ELF-1 (cell line): ENCODE measurements at regions not wholly inside any gene's neighbourhood (a gene's known extent, or its start where the extent isn't known, plus 50 kb on each side); places are given as distances from the start of the nearest gene placed in this dataset.
"Not testable (repeated sequence)": the region's sequence is repeated elsewhere in the genome, so short reads cannot be mapped to it uniquely, and the experiment has no call there.

ENCODE experiments used
- DNase-seq: peaks from one replicate; pipeline ENCODE4 v3.0.0-alpha.2; 2016; ENCODE audit warnings: low read depth, low spot score

DNA sequence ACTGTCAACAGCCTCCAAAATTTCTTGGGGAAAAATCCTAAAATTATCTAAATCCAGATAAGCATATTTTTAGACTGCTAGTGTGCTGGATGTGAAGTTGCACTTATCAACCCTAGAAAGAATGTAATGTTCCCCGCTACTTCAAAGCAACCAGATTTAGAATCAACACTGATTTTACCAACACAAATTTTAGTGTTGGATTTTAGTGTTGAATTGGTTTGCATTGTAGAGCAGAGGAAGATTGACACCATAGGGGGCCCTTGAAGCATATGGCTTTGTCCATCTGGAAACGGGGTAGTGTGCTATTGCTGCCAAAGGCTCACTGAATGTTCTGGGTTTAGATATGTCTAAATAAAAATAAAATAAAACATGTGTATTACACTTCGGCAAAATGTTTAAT, 126.3 kb upstream of the EMCN start:
- DNase-seq, result no peak

DNA sequence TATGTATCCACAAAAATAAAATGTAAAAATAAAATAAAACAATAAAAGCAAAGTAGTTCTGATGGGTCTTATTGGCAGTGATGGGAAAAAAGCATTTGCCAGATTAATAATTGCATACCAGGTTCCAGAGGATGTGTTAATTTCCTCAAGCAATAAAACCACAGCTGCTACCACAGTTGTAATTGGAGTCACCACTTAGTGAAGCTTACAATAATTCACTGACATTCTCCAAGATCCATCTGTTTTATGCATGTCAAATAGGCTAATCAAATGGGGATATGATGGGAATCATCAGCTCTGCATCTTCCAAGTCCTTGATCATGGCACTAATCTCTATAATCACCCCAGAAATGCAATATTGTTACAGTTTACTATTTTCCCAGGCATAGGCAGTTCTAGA, 123.5 kb upstream of the EMCN start:
- DNase-seq, result no peak

DNA sequence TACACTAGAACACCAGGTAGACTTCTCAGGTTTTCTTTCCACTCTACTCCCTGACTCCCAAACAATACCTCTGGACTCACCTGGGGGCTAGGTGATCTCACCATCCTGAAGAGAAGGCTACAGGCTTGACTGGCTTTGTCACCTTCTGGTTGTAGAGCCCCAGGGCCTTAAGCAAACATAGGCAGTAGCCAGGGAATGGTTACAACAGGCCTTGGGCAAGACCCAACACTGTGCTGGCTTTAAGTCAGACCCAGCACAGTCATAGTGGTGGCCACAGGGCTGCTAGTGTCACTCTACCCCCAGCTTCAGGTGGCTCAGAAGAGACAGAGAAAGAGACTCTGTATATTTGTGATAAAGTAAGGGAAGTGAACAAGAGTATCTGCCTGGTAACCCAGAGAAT, 118.1 kb upstream of the EMCN start:
- peak; percentile 3 for DNase-seq

DNA sequence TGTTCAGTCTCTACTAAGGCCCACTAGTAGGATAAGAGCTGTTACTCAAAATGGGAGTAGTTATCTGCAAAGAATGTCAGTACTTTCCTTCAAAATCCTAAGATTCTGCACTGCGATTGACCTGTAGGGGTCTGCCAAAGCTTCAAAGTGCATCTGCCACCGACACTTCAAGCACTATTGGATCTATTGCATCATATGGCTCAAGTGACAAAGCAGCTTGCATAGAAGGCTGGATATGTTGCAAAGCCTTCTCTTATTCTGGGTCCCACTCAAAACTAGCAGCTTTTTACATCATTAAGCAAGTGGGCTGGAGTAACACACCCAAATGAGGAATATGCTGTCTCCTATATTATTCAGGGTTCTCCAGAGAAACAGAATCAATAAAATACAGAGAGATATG, 115.4 kb upstream of the EMCN start:
- no peak for DNase-seq

DNA sequence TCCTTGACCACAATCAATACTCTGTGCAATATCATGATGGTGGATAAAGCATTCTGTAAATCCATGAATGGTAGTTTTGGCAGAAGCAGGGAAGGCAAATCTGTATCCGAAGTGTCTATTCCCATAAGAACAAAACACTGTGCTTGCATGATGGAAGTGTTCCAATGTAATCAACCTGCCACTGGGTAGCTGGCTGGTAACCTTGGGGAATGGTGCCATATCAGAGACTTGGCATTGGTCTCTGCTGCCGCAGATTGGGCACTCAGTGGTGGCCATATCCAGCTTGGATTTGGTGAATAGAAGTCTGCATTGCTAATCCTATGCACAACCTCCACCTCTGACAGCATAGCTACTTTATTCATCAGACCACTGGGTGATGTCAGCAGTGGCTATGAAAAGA, 114.3 kb upstream of the EMCN start:
- DNase-seq, result no peak

DNA sequence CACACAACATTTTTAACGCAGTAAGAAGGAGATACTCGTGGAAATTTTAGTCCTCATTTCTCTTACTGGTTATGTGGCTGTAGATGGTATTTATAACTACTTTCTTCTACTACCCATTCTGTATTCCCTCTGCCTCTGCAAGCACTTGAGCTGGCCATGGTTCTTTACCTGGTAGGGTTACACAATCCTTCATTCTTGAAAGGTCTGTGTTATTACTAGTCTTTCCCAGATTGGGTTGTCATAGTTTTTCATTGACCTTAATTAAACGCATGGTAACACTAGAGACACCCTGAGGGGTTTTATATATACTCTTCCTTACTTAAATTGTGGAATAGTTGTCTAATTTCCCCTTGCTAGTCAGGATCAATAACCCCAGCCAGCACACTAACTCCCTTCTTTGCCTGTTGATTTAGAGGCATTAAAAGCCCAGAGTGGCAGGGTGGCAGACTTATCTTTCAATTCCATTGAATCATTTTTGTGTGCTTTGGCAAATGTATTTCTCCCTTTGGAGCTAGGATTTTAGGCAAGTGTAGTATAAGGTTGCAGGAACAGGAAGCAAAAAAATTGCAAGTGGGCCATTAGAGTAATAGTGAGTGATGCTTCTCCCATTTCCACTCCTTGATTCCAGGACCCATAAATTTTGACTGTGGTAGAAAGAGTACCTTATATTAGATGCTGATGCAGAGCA, 113.6 kb upstream of the EMCN start:
- no peak for DNase-seq

DNA sequence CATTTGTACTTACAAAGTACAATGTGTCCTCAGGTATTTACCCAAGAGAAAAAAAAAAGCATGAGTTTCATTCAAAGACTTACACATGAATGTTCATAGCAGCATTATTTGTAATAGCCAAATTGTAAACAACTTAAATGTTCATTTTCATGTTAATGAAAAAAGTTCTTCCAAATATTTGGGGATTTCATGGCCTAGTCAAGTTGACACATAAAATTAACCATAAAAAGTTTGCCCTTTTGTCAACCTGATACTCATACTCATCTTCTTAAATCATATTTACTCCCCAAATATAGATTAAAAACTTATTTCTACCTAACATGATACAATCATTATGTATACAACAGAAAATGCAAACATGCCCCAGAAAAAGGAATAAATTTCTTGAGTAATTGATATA, 112.5 kb upstream of the EMCN start:
- no peak for DNase-seq

DNA sequence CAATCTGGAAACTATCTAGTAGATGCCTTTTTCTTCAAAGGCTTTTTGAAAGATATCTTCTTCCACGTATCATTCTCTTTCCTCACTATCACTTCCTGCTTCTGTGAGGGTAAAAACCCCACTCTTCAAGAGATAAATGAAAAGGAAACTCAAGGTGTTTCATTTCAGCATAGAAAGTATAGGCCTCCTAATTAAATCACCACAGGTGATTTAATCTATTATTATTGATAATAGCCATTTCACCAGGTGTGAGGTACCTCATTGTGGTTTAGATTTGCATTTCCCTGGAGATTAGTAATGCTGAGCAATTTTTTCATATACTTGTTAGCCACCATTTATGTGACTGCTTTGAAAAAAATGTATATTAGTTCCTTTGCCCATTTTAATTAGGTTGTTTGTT, 92.0 kb upstream of the EMCN start:
- DNase-seq, result no peak

DNA sequence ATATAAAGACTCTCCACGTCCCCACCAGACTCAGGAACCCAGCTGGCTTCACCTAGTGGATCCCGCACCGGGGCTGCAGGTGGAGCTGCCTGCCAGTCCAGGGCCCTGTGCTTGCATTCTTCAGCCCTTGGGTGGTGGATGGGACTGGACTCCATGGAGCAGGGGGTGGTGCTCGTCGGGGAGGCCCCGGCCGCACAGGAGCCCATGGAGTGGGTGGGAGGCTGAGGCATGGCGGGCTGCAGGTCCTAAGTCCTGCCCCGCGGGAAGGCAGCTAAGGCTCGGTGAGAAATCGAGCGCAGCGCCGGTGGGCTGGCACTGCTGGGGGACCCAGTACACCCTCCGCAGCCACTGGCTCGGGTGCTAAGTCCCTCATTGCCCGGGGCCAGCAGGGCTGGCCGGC, 90.8 kb upstream of the EMCN start:
- not testable (repeated sequence) for DNase-seq

DNA sequence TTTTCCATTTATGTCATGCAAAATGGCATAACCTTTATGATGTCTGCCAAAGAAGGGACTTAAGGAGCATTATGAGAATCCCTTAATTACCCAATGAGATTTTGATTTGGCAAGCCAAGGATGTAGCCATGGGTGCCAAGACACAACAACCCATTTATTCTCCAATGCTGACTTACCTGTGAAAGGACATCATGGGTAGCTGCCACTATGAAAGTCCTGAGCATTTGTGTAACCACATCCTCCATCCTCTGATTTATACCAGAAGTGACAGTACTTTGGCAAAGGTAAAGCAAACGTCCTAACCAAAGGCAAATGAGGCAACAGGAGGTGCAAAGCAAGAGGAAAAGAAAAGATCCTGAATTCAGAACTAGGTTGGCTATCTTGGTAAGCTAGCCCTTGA, 87.3 kb upstream of the EMCN start:
- DNase-seq, result no peak

DNA sequence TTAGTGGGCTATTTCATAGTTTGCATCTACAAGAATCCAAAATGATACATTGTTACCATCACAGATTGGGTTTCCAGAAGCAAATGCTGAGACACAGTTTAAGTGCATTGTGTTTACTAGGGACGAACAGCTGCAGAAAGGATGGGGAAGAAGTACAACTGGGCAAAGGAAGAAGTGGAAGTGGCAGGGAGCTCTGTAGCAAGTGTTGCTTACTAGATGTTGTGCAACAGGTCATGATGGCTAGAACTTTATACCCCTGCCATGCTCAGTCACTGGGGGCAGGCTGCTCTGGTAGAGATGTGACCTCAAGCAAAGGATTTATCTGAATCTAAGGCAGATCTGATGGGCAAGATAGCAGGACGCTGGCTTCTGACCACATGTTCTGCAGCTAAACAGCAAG, 76.1 kb upstream of the EMCN start:
- no peak for DNase-seq

DNA sequence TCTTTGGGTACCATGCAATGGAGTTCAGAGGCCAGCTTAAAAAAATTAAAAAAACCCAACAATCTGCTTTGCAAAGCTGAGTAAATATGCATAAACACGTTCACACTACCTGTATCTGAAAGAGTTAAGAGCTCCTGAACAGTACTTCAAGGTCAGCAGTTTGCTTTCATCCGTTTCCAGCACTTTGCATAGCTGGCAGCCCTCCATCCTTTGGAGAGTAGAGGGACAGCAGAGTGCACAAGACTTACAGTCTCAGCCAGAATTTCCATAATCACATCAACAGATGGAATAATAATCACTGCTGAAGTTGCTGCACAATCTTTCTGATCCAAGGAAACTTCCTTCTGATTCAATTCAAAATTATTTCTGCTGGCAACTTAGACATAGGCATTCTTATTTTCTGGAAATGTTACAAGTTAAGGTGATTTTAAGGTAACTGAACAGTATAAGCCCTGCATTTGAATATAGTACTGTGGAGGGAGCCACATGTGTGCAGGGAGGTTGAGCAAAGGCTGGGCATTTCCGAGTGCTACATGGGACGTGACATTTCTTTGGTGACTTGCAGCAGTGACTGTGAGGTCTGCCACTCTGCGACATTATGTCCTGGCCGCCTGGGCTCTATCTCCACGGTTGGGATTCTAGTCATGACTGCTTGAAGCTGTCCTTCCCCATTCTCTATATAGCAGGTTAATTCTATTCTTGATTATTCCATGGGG, 73.5 kb upstream of the EMCN start:
- no peak for DNase-seq

DNA sequence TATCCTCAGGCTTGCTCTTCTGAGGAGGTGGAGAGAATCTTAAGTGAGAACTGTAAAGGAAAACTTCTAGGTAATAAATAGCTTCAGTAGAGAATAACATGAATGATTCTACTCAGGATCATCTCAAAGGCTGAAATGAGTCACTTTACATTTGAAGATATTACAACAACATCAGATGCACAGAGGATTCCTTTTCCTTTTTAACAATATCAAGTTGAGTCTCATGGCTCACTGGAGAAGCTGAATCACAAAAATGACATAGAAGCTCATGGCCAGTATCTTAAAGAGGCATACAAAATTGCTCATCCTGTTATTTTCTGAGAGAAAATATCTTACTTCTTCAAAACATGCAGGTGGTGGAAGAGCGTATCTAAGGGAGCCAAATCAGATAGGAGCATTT, 72.5 kb upstream of the EMCN start:
- DNase-seq, result no peak

DNA sequence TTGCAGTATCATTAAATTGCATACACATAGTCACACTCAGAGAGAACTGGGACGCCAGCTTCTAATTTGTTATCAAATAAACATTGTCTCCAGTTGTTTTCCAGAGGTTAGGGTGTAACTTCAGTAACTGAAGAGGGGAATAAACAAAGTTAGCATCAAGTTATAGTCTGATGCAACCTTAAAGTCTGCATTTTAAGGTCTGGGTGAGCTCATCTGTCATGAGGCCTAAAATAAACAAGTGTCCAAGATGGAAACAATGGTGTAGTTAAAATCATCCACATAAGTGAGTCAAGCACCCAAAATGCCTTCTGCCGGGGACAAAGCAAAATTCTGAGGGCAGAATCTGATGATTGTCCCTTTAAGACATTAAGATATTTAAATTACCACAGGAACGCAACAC, 70.3 kb upstream of the EMCN start:
- DNase-seq, result no peak

DNA sequence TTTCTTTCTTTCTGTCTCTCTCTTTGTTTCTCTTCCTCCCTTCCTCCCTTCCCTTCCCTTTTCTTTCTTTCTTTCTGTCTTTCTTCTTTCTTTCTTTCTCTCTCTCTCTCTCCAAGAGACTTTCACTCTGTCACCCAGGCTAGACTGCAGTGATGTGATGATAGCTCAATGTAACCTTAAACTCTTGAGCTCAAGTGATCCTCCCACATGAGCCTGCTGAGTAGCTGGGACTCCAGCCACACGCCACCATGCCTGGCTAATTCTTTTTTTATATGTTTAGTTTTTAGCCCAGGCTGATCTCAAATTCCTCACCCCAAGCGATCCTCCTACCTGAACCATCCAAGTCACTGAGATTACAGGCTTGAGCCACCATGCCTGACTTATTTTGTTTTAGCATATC, 64.3 kb upstream of the EMCN start:
- DNase-seq, result no peak

DNA sequence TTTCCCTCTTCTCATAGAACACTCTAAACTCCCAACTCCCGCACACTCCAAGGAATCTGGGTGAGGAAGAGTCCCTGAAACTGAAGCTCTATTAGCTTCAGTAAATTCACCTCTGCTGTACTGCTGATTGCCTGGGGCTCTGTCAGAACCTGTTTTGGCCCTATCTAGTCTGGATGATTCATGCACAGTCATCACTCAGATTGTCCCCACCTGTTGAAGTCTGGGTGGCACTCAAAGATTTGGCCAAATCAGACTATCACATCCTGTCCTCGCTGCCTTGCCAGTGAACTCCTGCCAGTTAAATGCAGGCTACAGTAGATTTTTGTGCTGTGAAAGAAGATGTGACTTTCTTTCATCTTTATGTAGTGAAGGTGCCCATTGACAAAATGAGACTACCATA, 63.5 kb upstream of the EMCN start:
- peak; percentile 8 for DNase-seq

DNA sequence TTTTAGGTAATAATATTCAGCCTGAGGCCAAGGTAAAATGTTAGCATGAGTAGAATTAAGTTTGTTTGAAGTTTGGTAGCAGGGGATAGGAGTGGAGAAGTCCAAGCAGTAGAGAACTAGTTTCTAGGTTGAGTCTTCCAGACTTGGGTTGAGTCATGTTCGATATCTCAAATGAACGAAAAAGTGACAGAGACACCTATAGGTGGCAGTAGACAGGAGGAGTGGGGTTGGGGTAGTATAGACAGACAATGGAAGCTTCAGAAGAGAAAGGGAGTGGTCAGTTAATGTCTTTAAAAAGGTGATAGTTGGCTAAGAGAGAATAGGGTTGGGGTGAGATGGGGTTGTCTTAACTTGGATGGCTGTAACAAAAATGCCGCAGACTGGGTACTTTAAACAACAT, 58.7 kb upstream of the EMCN start:
- DNase-seq, result no peak

DNA sequence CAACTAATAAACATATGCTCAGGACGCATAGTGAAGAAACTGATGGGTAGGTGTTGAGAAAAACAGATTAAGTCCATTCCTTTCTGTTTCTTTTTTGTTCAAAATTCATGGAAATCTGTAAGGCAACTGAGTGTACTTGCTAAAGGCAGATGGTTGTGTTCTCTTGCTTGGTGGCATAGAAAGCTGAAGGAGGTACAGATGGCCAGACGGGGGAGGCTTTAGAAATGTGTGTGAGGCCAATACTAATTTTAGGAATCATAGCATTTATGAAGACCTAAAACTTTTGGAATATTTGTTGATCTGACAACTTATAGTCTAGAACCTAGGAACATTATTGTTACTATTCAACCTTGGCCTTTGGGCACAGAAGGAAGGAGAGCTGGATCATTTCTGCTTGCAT, 56.8 kb upstream of the EMCN start:
- DNase-seq, result no peak

DNA sequence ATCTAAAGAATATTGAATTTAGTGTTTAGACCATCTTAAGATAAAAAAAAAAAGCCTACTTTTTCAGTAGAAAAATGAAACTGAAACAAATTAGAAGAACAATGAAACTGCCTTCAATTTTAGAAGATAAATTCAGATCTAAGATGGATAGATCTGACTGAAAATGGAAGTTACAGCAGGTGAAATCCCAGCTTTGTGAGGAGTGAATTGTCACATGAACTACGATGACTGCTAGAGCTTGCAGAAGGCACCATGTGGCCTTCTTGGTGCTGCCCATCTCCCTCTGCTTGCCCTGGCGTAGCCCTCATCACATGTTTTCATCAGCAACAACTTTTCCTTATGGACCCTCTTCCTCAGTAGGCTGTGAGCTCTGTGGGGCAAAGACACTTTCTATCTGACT, 51.4 kb upstream of the EMCN start:
- no peak for DNase-seq
